ENCODE measurements at regions not wholly inside any gene's neighbourhood (a gene's known extent, or its start where the extent isn't known, plus 50 kb on each side); places are given as distances from the start of the nearest gene placed in this dataset.

DNA sequence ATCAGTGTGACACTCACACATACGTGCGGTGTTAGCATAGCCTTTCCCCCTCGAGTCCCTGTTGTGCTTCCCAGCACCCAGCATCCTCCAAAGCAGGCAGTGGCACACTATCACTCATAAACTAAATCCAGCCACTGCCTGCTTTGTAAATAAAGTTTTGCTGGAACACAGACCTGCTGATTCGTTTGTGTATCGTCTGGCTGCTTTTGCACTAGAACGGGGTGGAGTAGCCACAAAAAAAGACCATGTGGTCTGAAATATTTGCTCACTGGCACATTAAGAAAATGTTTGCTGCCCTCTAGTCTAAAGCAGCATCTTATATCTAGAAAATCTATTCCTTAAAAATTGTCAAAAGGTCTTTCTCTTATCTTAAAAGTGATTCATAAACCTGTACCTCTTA is 341.2 kb upstream of the ZFHX3 start:
- no peak overlapping the region for H3K4me3 ChIP-seq (ENCODE audit: extremely low read depth, insufficient read depth, low read length, poor library complexity, severe bottlenecking)
- no peak overlapping the region for H3K27ac ChIP-seq (ENCODE audit: low read depth, low read length, severe bottlenecking)
- H3K4me1 ChIP-seq (ENCODE audit: control insufficient read depth, insufficient read depth, low read length, poor library complexity, severe bottlenecking), result peaks cover 3% of the 10 kb centered on the region
- H3K9me3 ChIP-seq (ENCODE audit: control insufficient read depth, low read length), result no peaks in the 10 kb centered on the region
- no peaks in the 10 kb centered on the region for H3K36me3 ChIP-seq (ENCODE audit: control insufficient read depth, insufficient read depth, low read length)
- WGBS, 2 experiments (ENCODE audit: insufficient coverage in 2 of 2), result 84 to 100% methylated on average over 1 to 6 of the region's 6 CpGs

DNA sequence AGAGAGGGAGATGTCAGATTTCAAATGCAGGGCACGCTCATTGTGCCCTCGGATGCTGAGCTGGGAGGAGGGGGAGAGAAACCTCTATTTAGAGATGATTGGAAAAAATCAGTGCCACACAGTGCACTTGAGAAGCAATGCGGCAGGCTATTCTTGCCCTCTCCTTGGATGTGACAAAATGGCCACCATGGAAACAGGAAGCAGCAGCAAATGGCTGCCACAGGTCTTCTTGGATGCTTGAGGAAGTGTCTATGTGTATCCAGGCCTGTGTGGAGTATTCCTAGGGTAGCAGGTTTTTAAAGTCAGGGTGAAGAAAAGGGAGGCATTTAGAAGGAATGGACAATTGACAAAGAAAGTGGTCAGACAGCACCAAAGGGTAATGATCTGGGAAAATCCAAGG is 340.1 kb upstream of the ZFHX3 start:
- H3K4me1 ChIP-seq (ENCODE audit: control insufficient read depth, insufficient read depth, low read length, poor library complexity, severe bottlenecking), result peaks cover 3% of the 10 kb centered on the region
- no peaks in the 10 kb centered on the region for H3K36me3 ChIP-seq (ENCODE audit: control insufficient read depth, insufficient read depth, low read length)
- H3K4me3 ChIP-seq (ENCODE audit: extremely low read depth, insufficient read depth, low read length, poor library complexity, severe bottlenecking), result no peak overlapping the region
- H3K27ac ChIP-seq (ENCODE audit: low read depth, low read length, severe bottlenecking), result no peak overlapping the region
- H3K9me3 ChIP-seq (ENCODE audit: control insufficient read depth, low read length), result no peaks in the 10 kb centered on the region
- 96 to 100% methylated on average over 3 of the region's 3 CpGs for WGBS, 2 experiments (ENCODE audit: insufficient coverage in 2 of 2)

DNA sequence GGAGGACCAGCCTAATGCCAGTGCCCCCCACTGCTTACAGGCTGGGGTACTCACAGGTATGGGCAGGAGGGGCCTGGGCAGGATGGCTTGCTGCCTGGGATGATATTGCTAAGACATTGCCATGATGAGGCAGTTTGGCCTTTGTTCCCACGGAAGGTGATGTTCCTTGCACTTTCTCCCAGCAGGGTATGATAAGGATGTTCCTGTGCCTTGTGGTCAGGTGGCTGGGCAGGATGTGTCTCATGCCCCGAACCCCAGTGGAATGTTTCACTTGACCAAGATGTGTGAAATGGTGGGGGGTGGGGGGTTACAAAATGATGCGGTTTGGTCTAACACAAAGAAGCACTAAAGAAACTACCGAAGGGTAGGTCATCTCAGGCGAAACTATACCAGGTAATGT is 337.8 kb upstream of the ZFHX3 start:
- Histone ChIP-seq H3K36me3 (ENCODE audit: control insufficient read depth, insufficient read depth, low read length) (no peaks in the 10 kb centered on the region), H3K4me1 (ENCODE audit: control insufficient read depth, insufficient read depth, low read length, poor library complexity, severe bottlenecking) (peaks cover 3% of the 10 kb centered on the region), H3K4me3 (ENCODE audit: extremely low read depth, insufficient read depth, low read length, poor library complexity, severe bottlenecking) (no peak overlapping the region), H3K27ac (ENCODE audit: low read depth, low read length, severe bottlenecking) (no peak overlapping the region), H3K9me3 (ENCODE audit: control insufficient read depth, low read length) (no peaks in the 10 kb centered on the region)
- WGBS, 2 experiments (ENCODE audit: insufficient coverage in 2 of 2), result 63 to 90% methylated on average over 5 of the region's 5 CpGs

DNA sequence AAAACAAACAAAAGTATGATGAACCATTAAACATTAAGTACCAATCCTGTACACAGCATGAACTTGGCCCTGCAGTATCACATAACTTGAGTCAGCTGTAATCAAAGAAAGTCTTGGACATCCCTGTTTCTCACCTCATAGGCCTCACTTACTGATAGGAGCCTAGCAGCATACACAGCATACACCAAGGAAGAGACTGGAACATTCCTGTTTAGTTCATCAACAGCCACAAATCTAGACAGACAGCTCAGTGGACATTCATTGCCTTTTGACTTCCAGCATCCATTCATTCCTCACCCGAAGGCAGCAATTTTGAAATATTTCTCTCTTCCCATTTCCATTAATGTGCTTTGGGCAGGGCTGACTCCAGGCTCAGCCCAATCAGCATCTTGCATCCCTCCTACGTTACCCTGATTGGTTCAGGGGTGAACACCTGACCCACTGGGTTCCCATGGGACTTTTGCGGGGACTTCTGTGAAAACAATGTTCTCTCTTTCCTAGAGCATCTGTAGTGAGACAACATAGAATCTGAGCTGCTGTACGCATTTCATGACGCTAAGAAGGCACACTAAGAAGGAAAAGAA is 336.7 kb upstream of the ZFHX3 start:
- 75 to 83% methylated on average over 3 to 5 of the region's 5 CpGs for WGBS, 2 experiments (ENCODE audit: insufficient coverage in 2 of 2)
- Histone ChIP-seq H3K27ac (ENCODE audit: low read depth, low read length, severe bottlenecking) (no peak overlapping the region), H3K4me1 (ENCODE audit: control insufficient read depth, insufficient read depth, low read length, poor library complexity, severe bottlenecking) (peaks cover 3% of the 10 kb centered on the region), H3K4me3 (ENCODE audit: extremely low read depth, insufficient read depth, low read length, poor library complexity, severe bottlenecking) (no peak overlapping the region), H3K9me3 (ENCODE audit: control insufficient read depth, low read length) (no peaks in the 10 kb centered on the region), H3K36me3 (ENCODE audit: control insufficient read depth, insufficient read depth, low read length) (no peaks in the 10 kb centered on the region)

DNA sequence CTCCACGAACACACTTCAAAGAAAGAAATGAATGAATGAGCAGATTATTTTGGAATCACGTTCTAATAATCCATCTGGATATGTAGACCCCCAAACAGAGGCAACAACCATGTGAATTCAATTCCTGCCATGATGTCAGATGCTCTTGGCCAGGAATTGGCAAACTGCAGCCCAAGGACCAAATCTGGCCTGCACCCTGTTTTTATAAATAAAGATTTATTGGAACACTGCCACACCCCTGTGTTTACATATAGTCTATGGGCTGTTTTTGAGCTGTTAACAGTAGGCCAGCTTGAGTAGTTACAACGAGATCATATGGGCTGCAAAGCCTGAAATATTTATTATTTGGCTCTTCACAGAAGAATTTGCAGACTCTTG is 336.0 kb upstream of the ZFHX3 start:
- H3K4me3 ChIP-seq (ENCODE audit: extremely low read depth, insufficient read depth, low read length, poor library complexity, severe bottlenecking), result no peak overlapping the region
- no peak overlapping the region for H3K27ac ChIP-seq (ENCODE audit: low read depth, low read length, severe bottlenecking)
- 67 to 89% methylated on average over 1 to 2 of the region's 3 CpGs for WGBS, 2 experiments (ENCODE audit: insufficient coverage in 2 of 2)

DNA sequence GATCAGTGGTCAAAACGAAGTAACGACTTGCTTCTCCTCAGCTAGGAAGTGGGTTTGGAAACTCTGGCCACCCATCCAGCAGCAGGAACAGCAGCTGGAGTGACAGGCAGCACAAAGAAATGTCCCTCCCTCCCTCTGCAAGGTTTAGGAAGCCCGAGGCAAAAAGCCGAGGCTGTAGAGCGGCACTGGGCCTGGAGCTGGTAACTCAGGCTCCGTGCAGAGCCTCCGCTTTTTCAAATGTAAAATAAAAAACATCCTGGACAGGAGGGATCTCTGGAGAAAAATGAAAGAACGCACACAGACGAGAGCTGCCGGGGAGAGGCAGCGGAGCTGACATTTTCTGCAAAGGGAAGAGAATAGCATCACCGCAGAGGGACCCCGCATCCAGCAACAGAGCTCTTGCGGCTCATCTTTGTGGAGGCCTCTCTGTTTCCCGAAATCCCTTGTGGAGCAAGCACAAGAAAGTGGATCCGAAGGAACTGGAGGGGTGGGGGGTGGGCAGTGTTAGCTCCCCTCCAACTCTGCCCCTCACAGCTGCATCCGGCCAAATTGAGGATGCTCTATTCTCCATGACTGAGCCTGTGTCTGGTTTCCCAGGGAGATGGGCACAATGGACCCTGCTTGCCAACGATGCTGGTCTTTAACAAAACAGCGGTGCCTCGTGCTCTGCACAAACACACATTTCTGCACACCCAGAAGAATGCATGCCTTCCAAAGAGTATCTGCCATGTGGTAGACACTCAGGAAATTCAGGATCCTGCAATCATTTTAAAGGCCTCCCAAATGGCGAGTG is 335.5 kb upstream of the ZFHX3 start:
- WGBS, 2 experiments (ENCODE audit: insufficient coverage in 2 of 2), result 63 to 82% methylated on average over 14 to 17 of the region's 21 CpGs
- Histone ChIP-seq H3K4me3 (ENCODE audit: extremely low read depth, insufficient read depth, low read length, poor library complexity, severe bottlenecking) (no peak overlapping the region), H3K9me3 (ENCODE audit: control insufficient read depth, low read length) (no peaks in the 10 kb centered on the region), H3K36me3 (ENCODE audit: control insufficient read depth, insufficient read depth, low read length) (no peaks in the 10 kb centered on the region), H3K4me1 (ENCODE audit: control insufficient read depth, insufficient read depth, low read length, poor library complexity, severe bottlenecking) (peaks cover 3% of the 10 kb centered on the region), H3K27ac (ENCODE audit: low read depth, low read length, severe bottlenecking) (no peak overlapping the region)

More for the DNA sequence above, 336.0 kb upstream of the ZFHX3 start:
- Histone ChIP-seq H3K9me3 (ENCODE audit: control insufficient read depth, low read length) (no peaks in the 10 kb centered on the region), H3K4me1 (ENCODE audit: control insufficient read depth, insufficient read depth, low read length, poor library complexity, severe bottlenecking) (peaks cover 3% of the 10 kb centered on the region), H3K36me3 (ENCODE audit: control insufficient read depth, insufficient read depth, low read length) (no peaks in the 10 kb centered on the region)

DNA sequence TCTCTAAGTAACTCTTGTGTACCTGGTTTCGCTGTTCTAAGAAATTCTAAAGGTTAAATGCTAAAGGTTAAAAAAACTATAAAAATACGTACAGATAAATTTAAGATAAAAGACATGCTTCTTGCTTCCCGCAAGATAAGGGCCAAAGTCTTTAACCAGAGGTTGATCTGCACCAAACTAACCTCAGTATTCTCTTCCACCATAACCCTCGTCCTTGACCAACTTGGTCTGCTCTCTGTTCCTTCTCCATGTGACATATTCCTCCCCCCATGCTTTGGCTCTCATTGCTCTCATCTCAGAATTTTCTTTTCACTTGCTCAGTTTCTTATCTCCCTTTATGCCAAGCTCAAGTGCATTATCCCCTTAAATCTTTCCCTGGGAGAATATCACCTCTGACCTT is 330.5 kb upstream of the ZFHX3 start:
- no peak overlapping the region for H3K27ac ChIP-seq (ENCODE audit: low read depth, low read length, severe bottlenecking)
- H3K9me3 ChIP-seq (ENCODE audit: control insufficient read depth, low read length), result no peaks in the 10 kb centered on the region
- H3K36me3 ChIP-seq (ENCODE audit: control insufficient read depth, insufficient read depth, low read length), result no peaks in the 10 kb centered on the region
- WGBS, 2 experiments (ENCODE audit: insufficient coverage in 2 of 2), result 76 to 85% methylated on average over 2 to 3 of the region's 4 CpGs
- no peaks in the 10 kb centered on the region for H3K4me1 ChIP-seq (ENCODE audit: control insufficient read depth, insufficient read depth, low read length, poor library complexity, severe bottlenecking)
- no peak overlapping the region for H3K4me3 ChIP-seq (ENCODE audit: extremely low read depth, insufficient read depth, low read length, poor library complexity, severe bottlenecking)

DNA sequence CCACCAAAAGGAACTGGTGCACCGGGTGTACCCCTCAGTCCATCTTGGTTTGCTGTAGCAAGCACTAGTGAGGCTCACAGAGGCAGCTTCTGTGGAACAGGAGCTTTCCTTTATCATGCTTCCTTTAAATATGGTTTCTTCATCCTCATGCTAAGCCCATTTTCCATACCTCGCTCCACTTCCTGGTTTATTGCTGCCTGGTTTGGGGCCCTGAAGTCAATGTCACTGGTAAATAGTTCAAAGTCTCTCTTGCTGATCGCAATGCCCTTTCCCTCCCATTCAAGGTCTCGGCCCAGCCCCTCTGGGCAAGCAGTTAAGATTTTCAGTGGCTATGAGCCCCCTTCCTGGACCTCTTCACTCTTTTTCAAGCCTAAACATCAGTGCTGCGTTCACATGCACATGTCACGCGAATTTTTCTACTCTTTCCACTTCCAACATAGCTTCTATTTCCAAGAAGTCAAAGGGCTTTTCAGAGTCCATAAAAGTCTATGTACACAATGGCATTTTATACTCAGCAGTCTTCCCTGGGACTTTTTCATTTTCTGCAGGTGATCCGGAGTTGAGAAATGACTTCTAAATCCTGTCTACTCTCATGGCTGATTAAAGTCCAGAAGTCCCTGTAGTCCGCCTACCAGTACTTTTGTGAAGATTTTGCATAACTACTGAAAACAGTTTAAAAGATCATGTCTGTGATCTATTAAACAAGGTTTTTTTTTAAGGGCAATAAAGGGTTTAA is 323.8 kb upstream of the ZFHX3 start:
- no peaks in the 10 kb centered on the region for H3K36me3 ChIP-seq (ENCODE audit: control insufficient read depth, insufficient read depth, low read length)
- H3K27ac ChIP-seq (ENCODE audit: low read depth, low read length, severe bottlenecking), result no peak overlapping the region
- 87 to 88% methylated on average over 6 to 7 of the region's 9 CpGs for WGBS, 2 experiments (ENCODE audit: insufficient coverage in 2 of 2)
- H3K4me1 ChIP-seq (ENCODE audit: control insufficient read depth, insufficient read depth, low read length, poor library complexity, severe bottlenecking), result no peaks in the 10 kb centered on the region
- H3K9me3 ChIP-seq (ENCODE audit: control insufficient read depth, low read length), result no peaks in the 10 kb centered on the region
- no peak overlapping the region for H3K4me3 ChIP-seq (ENCODE audit: extremely low read depth, insufficient read depth, low read length, poor library complexity, severe bottlenecking)

DNA sequence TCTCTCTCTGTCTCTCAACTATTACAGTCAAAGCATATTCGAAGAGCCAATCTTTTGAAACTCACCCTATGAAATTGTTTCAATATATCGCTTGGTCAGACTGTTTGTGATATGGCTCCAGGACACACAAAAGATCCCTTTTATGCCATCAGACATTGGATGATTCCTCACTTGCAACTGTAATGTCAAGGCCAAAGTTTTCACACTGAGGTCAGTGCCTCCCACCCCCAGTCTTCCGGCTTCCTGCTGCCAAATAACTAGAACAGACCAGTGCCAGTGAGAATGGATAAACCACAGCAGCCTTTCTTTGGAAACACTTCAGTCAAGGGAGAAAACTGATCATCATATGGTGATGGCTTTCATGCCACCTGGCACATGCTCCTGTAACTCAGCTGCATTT is 321.9 kb upstream of the ZFHX3 start:
- no peaks in the 10 kb centered on the region for H3K36me3 ChIP-seq (ENCODE audit: control insufficient read depth, insufficient read depth, low read length)
- no peaks in the 10 kb centered on the region for H3K9me3 ChIP-seq (ENCODE audit: control insufficient read depth, low read length)
- no peak overlapping the region for H3K4me3 ChIP-seq (ENCODE audit: extremely low read depth, insufficient read depth, low read length, poor library complexity, severe bottlenecking)
- 75 to 88% methylated on average over 1 to 3 of the region's 3 CpGs for WGBS, 2 experiments (ENCODE audit: insufficient coverage in 2 of 2)
- H3K4me1 ChIP-seq (ENCODE audit: control insufficient read depth, insufficient read depth, low read length, poor library complexity, severe bottlenecking), result no peaks in the 10 kb centered on the region
- H3K27ac ChIP-seq (ENCODE audit: low read depth, low read length, severe bottlenecking), result no peak overlapping the region

DNA sequence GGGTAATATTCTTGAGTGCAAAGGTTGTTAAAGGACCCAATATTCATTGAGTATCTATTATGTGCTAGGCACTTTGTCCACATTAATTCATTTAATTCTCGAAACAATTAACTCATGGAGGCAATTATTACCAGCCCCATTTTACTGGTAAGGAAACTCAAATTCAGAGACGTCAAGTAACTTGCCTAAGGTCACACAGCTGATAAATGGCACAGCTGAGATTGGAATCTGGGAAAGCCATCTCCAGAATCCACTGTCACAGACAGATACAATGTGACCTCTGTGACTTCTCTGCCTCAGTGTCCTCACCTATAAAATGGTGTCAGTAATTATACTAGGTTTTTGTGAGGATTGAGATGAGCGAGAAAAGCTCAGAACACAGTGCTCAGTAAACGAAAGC is 320.8 kb upstream of the ZFHX3 start:
- H3K36me3 ChIP-seq (ENCODE audit: control insufficient read depth, insufficient read depth, low read length), result no peaks in the 10 kb centered on the region

More for the DNA sequence above, 320.8 kb upstream of the ZFHX3 start:
- Histone ChIP-seq H3K9me3 (ENCODE audit: control insufficient read depth, low read length) (no peaks in the 10 kb centered on the region), H3K4me1 (ENCODE audit: control insufficient read depth, insufficient read depth, low read length, poor library complexity, severe bottlenecking) (no peaks in the 10 kb centered on the region), H3K27ac (ENCODE audit: low read depth, low read length, severe bottlenecking) (no peak overlapping the region), H3K4me3 (ENCODE audit: extremely low read depth, insufficient read depth, low read length, poor library complexity, severe bottlenecking) (no peak overlapping the region)
- WGBS, 2 experiments (ENCODE audit: insufficient coverage in 2 of 2), result 92 to 100% methylated on average over 1 to 2 of the region's 4 CpGs
